SU-DHL-6 (cell line): ENCODE measurements at regions not wholly inside any gene's neighbourhood (a gene's known extent, or its start where the extent isn't known, plus 50 kb on each side); places are given as distances from the start of the nearest gene placed in this dataset.

Experiments
- H2AFZ ChIP-seq: fragments of 200-600 bp; sonication (generic); 2 replicates; pipeline ENCODE4 v1.6.1; 2014; ENCODE audit warnings: low read depth, mild to moderate bottlenecking, moderate library complexity, mixed read lengths, antibody characterized with exemption, low read length; ENCODE audit not compliant: severe bottlenecking
- H3F3A ChIP-seq: fragments of 200-600 bp; shearing (Covaris generic); 2 replicates; pipeline ENCODE4 v1.6.0; 2016; ENCODE audit warnings: antibody characterized with exemption, mild to moderate bottlenecking; ENCODE audit not compliant: insufficient read depth
- H3K27ac ChIP-seq: fragments of 200-600 bp; sonication (generic); 2 replicates; pipeline ENCODE4 v1.5.1; 2016; ENCODE audit warnings: low read depth, mild to moderate bottlenecking, low read length, moderate library complexity, mixed read lengths
- H3K27me3 ChIP-seq: fragments of 200-600 bp; sonication (generic), shearing (Covaris generic); 2 replicates; pipeline ENCODE4 v1.6.0; 2014; ENCODE audit warnings: mild to moderate bottlenecking, low read length
- H3K36me3 ChIP-seq: fragments of 200-600 bp; sonication (generic); 2 replicates; pipeline ENCODE4 v1.6.1; 2014; ENCODE audit warnings: mild to moderate bottlenecking, low read length, mixed read lengths
- H3K4me2 ChIP-seq: fragments of 300-600, 200-600 bp; shearing (Covaris generic), sonication (generic); 2 replicates; pipeline ENCODE4 v1.6.0; 2014; ENCODE audit warnings: low read length, low read depth, mild to moderate bottlenecking; ENCODE audit not compliant: poor library complexity, severe bottlenecking
- H3K4me3 ChIP-seq: fragments of 200-600 bp; sonication (generic); 2 replicates; pipeline ENCODE4 v1.5.1; 2014; ENCODE audit warnings: antibody characterized with exemption, low read length, mild to moderate bottlenecking, mixed read lengths; ENCODE audit not compliant: insufficient read depth, poor library complexity, severe bottlenecking
- H3K79me2 ChIP-seq: fragments of 200-600 bp; sonication (generic); 2 replicates; pipeline ENCODE4 v1.6.1; 2014; ENCODE audit warnings: mild to moderate bottlenecking, low read length, moderate library complexity; ENCODE audit not compliant: insufficient read depth
- H3K9ac ChIP-seq: fragments of 200-600 bp; sonication (generic); 2 replicates; pipeline ENCODE4 v1.7.0; 2014; ENCODE audit warnings: mild to moderate bottlenecking, low read length
- H3K9me2 ChIP-seq: fragments of 200-600 bp; sonication (generic); replicated peaks from 2 replicates; pipeline ENCODE4 v1.6.1; 2014; ENCODE audit warnings: low read length; ENCODE audit not compliant: insufficient read depth
- H3K9me3 ChIP-seq: fragments of 200-600 bp; sonication (generic); 2 replicates; pipeline ENCODE4 v1.6.1; 2014; ENCODE audit warnings: low read length, mixed read lengths; ENCODE audit not compliant: insufficient read depth
- H4K20me1 ChIP-seq: fragments of 200-600 bp; sonication (generic); 2 replicates; pipeline ENCODE4 v1.6.1; 2014; ENCODE audit warnings: low read depth, mild to moderate bottlenecking, antibody characterized with exemption, low read length, moderate library complexity, mixed read lengths
- CTCF ChIP-seq: fragments of 200-600 bp; sonication (generic); IDR thresholded peaks from one replicate; pipeline ENCODE4 v1.5.1; 2017; ENCODE audit warnings: antibody characterized with exemption, mild to moderate bottlenecking, low read length, moderate library complexity; ENCODE audit not compliant: insufficient read depth, poor library complexity, severe bottlenecking
- EZH2phosphoT487 ChIP-seq: fragments of 200-600 bp; sonication (generic), shearing (Covaris generic); conservative IDR thresholded peaks from 2 replicates; pipeline ENCODE4 v1.6.1; 2018; ENCODE audit warnings: mild to moderate bottlenecking, antibody characterized with exemption, low read length, moderate library complexity, mixed read lengths

- Histone ChIP-seq H3K9ac (no peak overlapping the region), H3K4me3 (no peak overlapping the region), H4K20me1 (no peaks in the 10 kb centered on the region), H3F3A (no peaks in the 10 kb centered on the region), H3K79me2 (no peaks in the 10 kb centered on the region), H3K4me2 (no peak overlapping the region), H3K36me3 (no peaks in the 10 kb centered on the region), H3K27ac (no peak overlapping the region), H3K9me3 (no peaks in the 10 kb centered on the region), H2AFZ (no peak overlapping the region), H3K9me2 (no peaks in the 10 kb centered on the region), H3K27me3 (no peaks in the 10 kb centered on the region)
- no peak for TF ChIP-seq EZH2phosphoT487
- TF ChIP-seq CTCF = no peak
These were observed 484.3 kb downstream of the ADRA2A start for GRCh38 chr10:111561124-111561523.

- Histone ChIP-seq H3K4me2 (no peak overlapping the region), H3K27ac (no peak overlapping the region), H3K9ac (no peak overlapping the region), H3K27me3 (no peaks in the 10 kb centered on the region), H3K9me2 (no peaks in the 10 kb centered on the region), H2AFZ (no peak overlapping the region), H3K9me3 (no peaks in the 10 kb centered on the region), H4K20me1 (no peaks in the 10 kb centered on the region), H3F3A (no peaks in the 10 kb centered on the region), H3K79me2 (no peaks in the 10 kb centered on the region), H3K4me3 (no peak overlapping the region), H3K36me3 (no peaks in the 10 kb centered on the region)
- TF ChIP-seq EZH2phosphoT487 = no peak
- no peak for TF ChIP-seq CTCF
These were observed 488.7 kb downstream of the ADRA2A start for GRCh38 chr10:111565542-111565941.

- Histone ChIP-seq H4K20me1 (no peaks in the 10 kb centered on the region), H3K4me3 (no peak overlapping the region), H3K36me3 (no peaks in the 10 kb centered on the region), H3K4me2 (no peak overlapping the region), H3K9ac (no peak overlapping the region), H3F3A (no peaks in the 10 kb centered on the region), H3K27me3 (no peaks in the 10 kb centered on the region), H3K27ac (no peak overlapping the region), H2AFZ (no peak overlapping the region), H3K9me3 (no peaks in the 10 kb centered on the region), H3K9me2 (no peaks in the 10 kb centered on the region), H3K79me2 (no peaks in the 10 kb centered on the region)
- TF ChIP-seq EZH2phosphoT487 (no peak), CTCF (no peak)
These were observed 501.2 kb downstream of the ADRA2A start for GRCh38 chr10:111578076-111578475.

DNA sequence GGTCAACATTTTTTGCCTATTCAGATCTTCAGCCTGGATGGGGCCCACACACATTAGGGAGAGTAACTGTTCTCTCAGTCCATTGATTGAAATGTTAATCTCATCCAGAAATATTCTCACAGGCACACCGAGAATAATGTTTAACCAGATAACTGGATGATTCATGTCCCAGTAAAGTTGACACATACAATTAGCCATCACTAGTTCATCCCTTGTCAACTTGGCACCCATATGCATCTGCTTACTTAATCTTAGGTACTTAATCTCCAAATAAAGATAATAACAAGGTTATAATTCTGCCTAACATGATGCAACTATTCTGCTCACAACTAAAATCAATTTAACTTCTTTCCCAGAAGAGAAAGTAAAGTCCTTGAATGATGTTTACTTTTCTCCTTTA is 502.6 kb downstream of the ADRA2A start:
- no peaks in the 10 kb centered on the region for H3K36me3 ChIP-seq
- no peaks in the 10 kb centered on the region for H3K9me2 ChIP-seq
- no peak overlapping the region for H3K27ac ChIP-seq

More for the DNA sequence above, 502.6 kb downstream of the ADRA2A start:
- H3K27me3 ChIP-seq = no peaks in the 10 kb centered on the region
- H3F3A ChIP-seq = no peaks in the 10 kb centered on the region
- TF ChIP-seq CTCF (no peak), EZH2phosphoT487 (no peak)
- H3K9me3 ChIP-seq = no peaks in the 10 kb centered on the region
- H3K4me3 ChIP-seq = no peak overlapping the region
- H3K79me2 ChIP-seq = no peaks in the 10 kb centered on the region
- H3K4me2 ChIP-seq = no peak overlapping the region
- H4K20me1 ChIP-seq = no peaks in the 10 kb centered on the region
- H3K9ac ChIP-seq = no peak overlapping the region
- no peak overlapping the region for H2AFZ ChIP-seq
